Stimulated activated CD4-positive, alpha-beta T cell treated with anti-CD3 and anti-CD28 coated beads, Interleukin-1b, Interleukin-23, amount 100 ng/mL, for 24 hours (primary cell): ENCODE measurements at regions not wholly inside any gene's neighbourhood (a gene's known extent, or its start where the extent isn't known, plus 50 kb on each side); places are given as distances from the start of the nearest gene placed in this dataset.
"Not testable (repeated sequence)": the region's sequence is repeated elsewhere in the genome, so short reads cannot be mapped to it uniquely, and the experiment has no call there.

ENCODE experiments used
- DNase-seq, 4 experiments: peaks; one replicate each; pipeline ENCODE4 v3.0.0-alpha.2; 2020; ENCODE audit warnings: low read depth in 4 of 4, low spot score in 1 of 4

GRCh38 chr2:89286448-89287080 lies 595.1 kb downstream of the RPIA start:
- not testable (repeated sequence) for DNase-seq

- not testable (repeated sequence) for DNase-seq
Observed at GRCh38 chr2:89287084-89287483, 595.6 kb downstream of the RPIA start.

GRCh38 chr2:89291717-89292298 lies 600.3 kb downstream of the RPIA start:
- not testable (repeated sequence) for DNase-seq

DNA sequence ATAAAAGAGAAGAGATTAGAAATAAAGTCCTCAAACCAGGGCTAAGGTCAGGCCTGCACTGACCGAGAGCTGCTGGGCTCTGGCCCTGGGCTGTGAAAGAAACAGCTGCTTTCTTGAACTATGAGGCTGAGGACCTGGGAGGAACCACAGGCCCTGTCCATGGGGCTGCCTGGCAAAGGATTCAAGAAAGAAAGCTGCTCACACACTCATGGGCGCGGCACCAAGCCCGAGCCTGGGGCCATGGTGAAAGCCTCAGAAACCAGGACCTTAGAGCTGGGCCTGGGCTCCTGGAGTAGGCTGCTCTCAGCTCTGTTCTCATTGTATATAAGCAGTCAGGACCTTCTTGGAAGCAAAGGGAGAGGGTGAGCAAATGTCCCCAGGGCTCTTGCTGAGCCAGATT lies 601.9 kb downstream of the RPIA start:
- DNase-seq: not testable (repeated sequence)

- DNase-seq: not testable (repeated sequence)
Observed at GRCh38 chr2:89294335-89294734, 602.9 kb downstream of the RPIA start.

DNA sequence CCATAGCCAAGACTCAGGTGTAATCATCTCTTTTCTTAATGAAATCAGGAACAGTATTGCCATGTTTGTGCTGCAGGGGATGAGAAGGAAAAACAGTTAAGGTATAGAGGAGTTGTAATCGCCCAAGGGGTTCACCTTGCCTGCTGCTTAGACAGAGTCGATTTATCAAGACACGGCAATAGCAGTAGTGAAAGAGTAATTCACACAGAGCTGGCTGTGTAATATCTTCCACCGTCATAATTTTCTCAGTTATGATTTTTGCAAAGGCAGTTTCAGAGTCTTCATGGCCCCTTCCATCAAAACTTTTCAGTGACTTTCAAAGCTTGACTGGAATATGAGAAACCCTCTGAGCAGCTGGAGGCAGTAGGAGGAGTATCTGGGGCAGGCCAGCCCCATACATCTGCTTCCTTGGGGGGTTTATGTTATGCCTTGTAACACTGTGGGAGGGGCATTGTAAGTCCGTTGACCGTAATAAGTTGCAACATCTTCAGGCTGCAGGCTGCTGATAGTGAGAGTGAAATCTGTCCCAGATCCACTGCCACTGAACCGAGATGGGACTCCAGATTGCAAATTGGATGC lies 605.4 kb downstream of the RPIA start:
- not testable (repeated sequence) for DNase-seq

- DNase-seq: not testable (repeated sequence)
Observed at GRCh38 chr2:89299196-89299595, 607.7 kb downstream of the RPIA start.

GRCh38 chr2:89305623-89306022 lies 614.1 kb downstream of the RPIA start:
- DNase-seq: not testable (repeated sequence)

DNA sequence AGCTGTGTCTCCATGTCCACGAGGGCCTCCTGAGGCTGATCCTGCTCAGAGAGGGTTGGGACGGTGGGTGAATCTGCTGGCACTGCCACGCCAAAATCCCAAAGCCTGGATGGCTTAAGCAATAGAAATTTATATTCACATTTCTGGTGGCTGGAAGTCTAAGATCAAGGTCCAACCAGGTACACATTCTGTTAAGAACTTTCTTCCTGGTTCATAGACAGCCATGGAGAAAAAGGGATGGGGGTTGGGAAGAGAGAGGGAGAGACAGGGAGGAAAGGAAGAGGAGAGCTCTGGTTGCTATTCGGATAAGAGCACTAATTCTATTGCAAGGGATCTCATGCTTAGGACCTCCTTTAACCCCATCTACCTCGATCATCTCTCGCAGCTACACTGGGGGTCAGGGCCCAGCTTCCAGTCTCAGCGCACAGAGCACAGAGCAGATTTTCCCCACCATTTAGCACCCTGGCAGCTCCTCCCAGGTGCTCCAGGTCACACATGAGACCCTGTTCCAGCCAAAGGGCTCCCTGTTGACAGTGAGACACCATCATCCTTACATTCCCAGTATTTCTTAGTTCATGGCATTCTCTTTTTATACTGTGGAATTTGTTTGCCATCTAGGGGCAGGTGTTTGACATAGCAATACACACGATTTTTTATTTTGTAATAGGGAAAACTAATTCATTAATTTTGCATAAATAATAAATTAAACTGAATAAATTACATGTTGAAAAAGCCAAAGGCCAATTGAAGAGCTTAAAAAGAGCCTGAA lies 615.6 kb downstream of the RPIA start:
- not testable (repeated sequence) for DNase-seq

- not testable (repeated sequence) for DNase-seq
Observed at GRCh38 chr2:89318990-89319389, 627.5 kb downstream of the RPIA start.

- DNase-seq: not testable (repeated sequence)
Observed at GRCh38 chr2:89325894-89326293, 634.4 kb downstream of the RPIA start.

- DNase-seq: not testable (repeated sequence)
Observed at GRCh38 chr2:89326455-89326854, 635.0 kb downstream of the RPIA start.

GRCh38 chr2:89328790-89329189 lies 637.3 kb downstream of the RPIA start:
- not testable (repeated sequence) for DNase-seq
